H1 (cell line): ENCODE measurements at regions not wholly inside any gene's neighbourhood (a gene's known extent, or its start where the extent isn't known, plus 50 kb on each side); places are given as distances from the start of the nearest gene placed in this dataset.
A peak's percentile ranks its signal among the peaks of the same experiment; 100 is the strongest.

Experiments
- CTCF ChIA-PET: fragments of 300-600 bp; sonication (Branson Sonifier 250); formaldehyde crosslinking; loops from one replicate; lab custom pipeline; 2021; ENCODE audit not compliant: partially characterized antibody; lab: Charles Lee
- POLR2A ChIA-PET: fragments of 300-600 bp; sonication (Branson Sonifier 250); formaldehyde crosslinking; loops from one replicate; lab custom pipeline; 2021; ENCODE audit warnings: inconsistent platforms; ENCODE audit not compliant: partially characterized antibody; lab: Charles Lee
- DNase-seq, 2 experiments: peaks; one replicate each; pipeline versions ENCODE4 v3.0.0 to v3.0.0-alpha.2; 2010 to 2022; ENCODE audit warnings: low spot score in 2 of 2, low read depth in 1 of 2, mixed read lengths in 1 of 2
- FAIRE-seq: peaks from 2 replicates; lab custom pipeline; 2011; peaks lifted over from hg19 to GRCh38; lab: Jason Lieb, UNC
- H2AFZ ChIP-seq: 2 replicates; pipeline ENCODE4 v1.8.1; 2012; ENCODE audit warnings: low read length, inconsistent platforms
- H2AK5ac ChIP-seq: 2 replicates; pipeline ENCODE4 v1.6.1; 2013; ENCODE audit warnings: low read depth, low read length
- H2BK120ac ChIP-seq: replicated peaks from 2 replicates; pipeline ENCODE3; 2013; ENCODE audit warnings: low read depth, low read length, inconsistent platforms
- H2BK12ac ChIP-seq: 2 replicates; pipeline ENCODE4 v1.6.1; 2013; ENCODE audit warnings: low read depth, low read length
- H2BK15ac ChIP-seq: 2 replicates; pipeline ENCODE4 v1.6.1; 2013; ENCODE audit warnings: low read length
- H2BK20ac ChIP-seq: 2 replicates; pipeline ENCODE4 v1.6.1; 2013; ENCODE audit warnings: low read length
- H2BK5ac ChIP-seq: 2 replicates; pipeline ENCODE4 v1.6.1; 2013; ENCODE audit warnings: low read depth, low read length
- H3K14ac ChIP-seq: 2 replicates; pipeline ENCODE4 v1.6.1; 2013; ENCODE audit warnings: inconsistent platforms; ENCODE audit not compliant: insufficient read length
- H3K18ac ChIP-seq: 2 replicates; pipeline ENCODE4 v1.6.1; 2013; ENCODE audit warnings: low read length; ENCODE audit errors: extremely low read depth
- H3K23ac ChIP-seq: 2 replicates; pipeline ENCODE4 v1.6.1; 2013; ENCODE audit warnings: inconsistent platforms; ENCODE audit not compliant: insufficient read length
- H3K23me2 ChIP-seq: 2 replicates; pipeline ENCODE4 v1.6.1; 2013; ENCODE audit warnings: low read depth, low read length
- H3K27ac ChIP-seq: 2 replicates; pipeline ENCODE4 v1.6.1; 2011; ENCODE audit warnings: low read depth, low read length, inconsistent platforms
- H3K27me3 ChIP-seq, 4 experiments: replicated peaks in 1 of 4; 1 replicate in 1 of 4; 2 replicates in 3 of 4; pipeline versions ENCODE4 v1.6.1 to v1.8.1; 2011 to 2013; ENCODE audit warnings: low read length in 3 of 4, mild to moderate bottlenecking in 3 of 4, inconsistent platforms in 2 of 4, mixed read lengths in 2 of 4, moderate library complexity in 1 of 4; ENCODE audit not compliant: control insufficient read depth in 3 of 4, insufficient read depth in 3 of 4; ENCODE audit errors: extremely low read depth in 1 of 4
- H3K36me3 ChIP-seq, 4 experiments: 2 replicates each; pipeline versions ENCODE4 v1.6.1 to v1.8.1; 2011 to 2013; ENCODE audit warnings: mild to moderate bottlenecking in 4 of 4, low read length in 3 of 4, moderate library complexity in 2 of 4, control low read depth in 1 of 4, inconsistent platforms in 1 of 4; ENCODE audit not compliant: insufficient read depth in 4 of 4, control insufficient read depth in 2 of 4
- H3K4ac ChIP-seq: replicated peaks from 2 replicates; pipeline ENCODE3; 2013; ENCODE audit warnings: low read length, low read depth, mixed read lengths, inconsistent platforms; ENCODE audit not compliant: insufficient read length
- H3K4me1 ChIP-seq, 4 experiments: replicated peaks in 1 of 4; 1 replicate in 1 of 4; 2 replicates in 3 of 4; pipeline versions ENCODE4 v1.6.1 to v1.8.1; 2011 to 2013; ENCODE audit warnings: low read length in 3 of 4, inconsistent platforms in 2 of 4, mixed read lengths in 1 of 4; ENCODE audit not compliant: insufficient read depth in 4 of 4, control insufficient read depth in 3 of 4
- H3K4me2 ChIP-seq, 2 experiments: 2 replicates each; pipeline versions ENCODE4 v1.6.1 to v1.8.1; 2011 to 2013; ENCODE audit warnings: low read depth in 2 of 2, low read length in 2 of 2, control low read depth in 1 of 2, inconsistent platforms in 1 of 2, mild to moderate bottlenecking in 1 of 2; ENCODE audit not compliant: insufficient read depth in 1 of 2
- H3K4me3 ChIP-seq, 4 experiments: fragments of 200-600, 300-600 bp in 1 of 4; sonication (generic), shearing (Covaris generic), sonication (Bioruptor Twin) in 1 of 4; 2 replicates each; pipeline versions ENCODE4 v1.5.1 to v1.8.1; 2011 to 2016; ENCODE audit warnings: low read length in 4 of 4, low read depth in 3 of 4, control low read depth in 2 of 4, inconsistent platforms in 2 of 4, mild to moderate bottlenecking in 2 of 4, mixed read lengths in 1 of 4, moderate library complexity in 1 of 4; ENCODE audit not compliant: insufficient read depth in 2 of 4; ENCODE audit errors: extremely low read depth in 1 of 4
- H3K56ac ChIP-seq: replicated peaks from 2 replicates; pipeline ENCODE3; 2013; ENCODE audit warnings: low read depth, mild to moderate bottlenecking, mixed read lengths, low read length, inconsistent platforms; ENCODE audit not compliant: insufficient read length
- H3K79me1 ChIP-seq: 2 replicates; pipeline ENCODE4 v1.6.1; 2013; ENCODE audit warnings: low read depth, low read length, control low read depth
- H3K79me2 ChIP-seq, 2 experiments: 2 replicates each; pipeline versions ENCODE4 v1.6.1 to v1.8.1; 2012 to 2013; ENCODE audit warnings: low read length in 2 of 2, mild to moderate bottlenecking in 2 of 2, inconsistent platforms in 1 of 2; ENCODE audit not compliant: insufficient read depth in 2 of 2, control insufficient read depth in 1 of 2
- H3K9ac ChIP-seq, 4 experiments: replicated peaks in 1 of 4; 1 replicate in 1 of 4; 2 replicates in 3 of 4; pipeline versions ENCODE4 v1.6.1 to v1.8.1; 2011 to 2013; ENCODE audit warnings: low read depth in 3 of 4, low read length in 3 of 4, control low read depth in 2 of 4, mild to moderate bottlenecking in 2 of 4, moderate library complexity in 2 of 4, inconsistent platforms in 1 of 4; ENCODE audit errors: extremely low read depth in 1 of 4
- H3K9me3 ChIP-seq, 2 experiments: 2 replicates each; pipeline versions ENCODE4 v1.6.1 to v1.8.1; 2012 to 2013; ENCODE audit warnings: mild to moderate bottlenecking in 2 of 2, moderate library complexity in 2 of 2, control low read depth in 1 of 2, inconsistent platforms in 1 of 2, low read depth in 1 of 2, low read length in 1 of 2, mixed read lengths in 1 of 2; ENCODE audit not compliant: insufficient read depth in 2 of 2
- H4K20me1 ChIP-seq, 2 experiments: replicated peaks in 1 of 2; 2 replicates each; pipeline versions ENCODE3 to v1.8.1; 2011 to 2013; ENCODE audit warnings: inconsistent platforms in 2 of 2, low read length in 2 of 2, mild to moderate bottlenecking in 1 of 2; ENCODE audit not compliant: insufficient read depth in 2 of 2, control insufficient read depth in 1 of 2
- H4K5ac ChIP-seq: 2 replicates; pipeline ENCODE4 v1.6.1; 2013; ENCODE audit warnings: low read length, low read depth, mixed read lengths, inconsistent platforms; ENCODE audit not compliant: insufficient read length
- H4K8ac ChIP-seq: 2 replicates; pipeline ENCODE4 v1.8.0; 2013; ENCODE audit warnings: mild to moderate bottlenecking, moderate library complexity, low read length, inconsistent platforms; ENCODE audit not compliant: insufficient read depth; ENCODE audit errors: extremely low read depth
- H4K91ac ChIP-seq: replicated peaks from 2 replicates; pipeline ENCODE3; 2013; ENCODE audit warnings: low read length, mixed read lengths, inconsistent platforms; ENCODE audit not compliant: insufficient read length
- GTF2F1 ChIP-seq: IDR thresholded peaks from 2 replicates; pipeline ENCODE4 v1.6.1; 2012; ENCODE audit warnings: low read depth, low read length, improper control_type of control experiment, borderline replicate concordance
- HDAC6 ChIP-seq: IDR thresholded peaks from one replicate; pipeline ENCODE4 v1.7.1; 2012; ENCODE audit warnings: low read depth, mild to moderate bottlenecking, inconsistent platforms, low read length, moderate library complexity
- WGBS, 2 experiments: shearing (Covaris generic) in 1 of 2; methylation state at CpG; one replicate each; pipeline versions ENCODE4 v1.1.6 to v1.1.7; 2013 to 2015; ENCODE audit warnings: low lambda C conversion rate in 2 of 2, mixed read lengths in 2 of 2, inconsistent platforms in 1 of 2, low coverage in 1 of 2, missing lambda C conversion rate in 1 of 2; ENCODE audit not compliant: insufficient replicate concordance in 2 of 2, insufficient coverage in 1 of 2, insufficient read length in 1 of 2; ENCODE audit errors: extremely low coverage in 1 of 2, missing lambda C conversion rate in 1 of 2; 5-methylcytosine and 5-hydroxymethylcytosine counted together
- TF ChIP-seq, protein P1 (sequence below), 3 experiments: IDR thresholded peaks; 1 replicate in 2 of 3; 2 replicates in 1 of 3; pipeline versions ENCODE4 v1.5.1 to v1.6.1; 2011; ENCODE audit warnings: low read length in 3 of 3, mild to moderate bottlenecking in 3 of 3, inconsistent platforms in 2 of 3, low read depth in 1 of 3, moderate library complexity in 1 of 3; ENCODE audit not compliant: insufficient read depth in 1 of 3; ENCODE audit errors: control extremely low read depth in 1 of 3

DNA sequence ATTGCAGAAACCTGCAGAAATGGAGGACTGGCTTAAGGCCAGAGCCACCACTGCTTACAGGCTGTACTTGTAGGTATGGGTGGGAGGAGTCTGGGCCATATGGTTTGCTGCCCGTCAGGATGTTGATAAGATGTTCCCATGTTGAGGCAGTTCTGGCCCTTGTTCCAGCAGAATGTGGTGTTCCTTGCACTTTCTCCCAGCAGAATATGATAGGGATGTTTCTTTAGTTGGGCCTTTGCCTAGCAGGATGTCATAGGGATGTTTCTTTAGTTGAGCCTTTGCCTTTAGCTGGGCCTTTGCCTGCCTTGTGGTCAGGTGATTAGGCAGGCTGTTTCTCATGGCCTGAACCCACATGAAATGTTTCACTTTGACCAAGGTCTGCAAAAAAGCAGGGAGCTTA, 139.1 kb upstream of the PAQR3 start:
- Histone ChIP-seq H3K27ac (no peak overlapping the region), H3K14ac (no peak overlapping the region), H3K79me2 (no peaks in the 10 kb centered on the region), H3K9ac (no peak overlapping the region), H3K4me1 (peaks cover 0 to 2% (median 0%) of the 10 kb centered on the region in 4 experiments; a peak in 1 of 7 replicates), H4K91ac (no peak overlapping the region), H3K4me2 (no peak overlapping the region), H4K5ac (no peak overlapping the region), H3K18ac (no peak overlapping the region), H3K9me3 (0 out of 4 replicates have a peak, but pooled peaks cover 3 to 5% of the 10 kb centered on the region in 2 experiments), H3K23me2 (no peaks in the 10 kb centered on the region), H2BK5ac (no peak overlapping the region), H4K20me1 (no peaks in the 10 kb centered on the region), H2BK15ac (no peak overlapping the region), H3K36me3 (no peaks in the 10 kb centered on the region), H3K79me1 (no peaks in the 10 kb centered on the region), H2AK5ac (no peak overlapping the region), H4K8ac (no peak overlapping the region), H3K56ac (no peak overlapping the region), H3K4ac (no peak overlapping the region), H2AFZ (0 out of 2 replicates have a peak overlapping the region, but pooled peaks have one; percentile 31), H2BK120ac (no peak overlapping the region), H2BK12ac (0 out of 2 replicates have a peak overlapping the region, but pooled peaks have one; percentile 60), H2BK20ac (no peak overlapping the region), H3K4me3 (no peak overlapping the region), H3K27me3 (no peaks in the 10 kb centered on the region), H3K23ac (no peak overlapping the region)
- POLR2A ChIA-PET: no interaction called here
- DNase-seq (no peak), FAIRE-seq (no peak)
- WGBS, 2 experiments: 87% methylated on average over 1 of the region's 1 CpG; no CpG with 5 or more reads in 1 of the 2 experiments
- CTCF ChIA-PET: interaction anchor here (0.5 to 0.9 kb wide), 2 partner anchors 12 to 1192 kb away, joined by 3 to 6 read pairs; no protein-coding TSS in a partner anchor
- no peak for TF ChIP-seq GTF2F1
- TF ChIP-seq, protein P1, sequence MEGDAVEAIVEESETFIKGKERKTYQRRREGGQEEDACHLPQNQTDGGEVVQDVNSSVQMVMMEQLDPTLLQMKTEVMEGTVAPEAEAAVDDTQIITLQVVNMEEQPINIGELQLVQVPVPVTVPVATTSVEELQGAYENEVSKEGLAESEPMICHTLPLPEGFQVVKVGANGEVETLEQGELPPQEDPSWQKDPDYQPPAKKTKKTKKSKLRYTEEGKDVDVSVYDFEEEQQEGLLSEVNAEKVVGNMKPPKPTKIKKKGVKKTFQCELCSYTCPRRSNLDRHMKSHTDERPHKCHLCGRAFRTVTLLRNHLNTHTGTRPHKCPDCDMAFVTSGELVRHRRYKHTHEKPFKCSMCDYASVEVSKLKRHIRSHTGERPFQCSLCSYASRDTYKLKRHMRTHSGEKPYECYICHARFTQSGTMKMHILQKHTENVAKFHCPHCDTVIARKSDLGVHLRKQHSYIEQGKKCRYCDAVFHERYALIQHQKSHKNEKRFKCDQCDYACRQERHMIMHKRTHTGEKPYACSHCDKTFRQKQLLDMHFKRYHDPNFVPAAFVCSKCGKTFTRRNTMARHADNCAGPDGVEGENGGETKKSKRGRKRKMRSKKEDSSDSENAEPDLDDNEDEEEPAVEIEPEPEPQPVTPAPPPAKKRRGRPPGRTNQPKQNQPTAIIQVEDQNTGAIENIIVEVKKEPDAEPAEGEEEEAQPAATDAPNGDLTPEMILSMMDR (IDR thresholded peaks at IDR 0.05; ENCODE audit: control extremely low read depth in 1 of 3, insufficient read depth in 1 of 3, low read depth in 1 of 3, low read length in 3 of 3): no peak
- no peak for TF ChIP-seq HDAC6
